HCEC 1CT (cell line): ENCODE measurements at regions not wholly inside any gene's neighbourhood (a gene's known extent, or its start where the extent isn't known, plus 50 kb on each side); places are given as distances from the start of the nearest gene placed in this dataset.
A peak's percentile ranks its signal among the peaks of the same experiment; 100 is the strongest.

Experiments
- DNase-seq: peaks from one replicate; pipeline ENCODE4 v3.0.0-alpha.2; 2017

DNA sequence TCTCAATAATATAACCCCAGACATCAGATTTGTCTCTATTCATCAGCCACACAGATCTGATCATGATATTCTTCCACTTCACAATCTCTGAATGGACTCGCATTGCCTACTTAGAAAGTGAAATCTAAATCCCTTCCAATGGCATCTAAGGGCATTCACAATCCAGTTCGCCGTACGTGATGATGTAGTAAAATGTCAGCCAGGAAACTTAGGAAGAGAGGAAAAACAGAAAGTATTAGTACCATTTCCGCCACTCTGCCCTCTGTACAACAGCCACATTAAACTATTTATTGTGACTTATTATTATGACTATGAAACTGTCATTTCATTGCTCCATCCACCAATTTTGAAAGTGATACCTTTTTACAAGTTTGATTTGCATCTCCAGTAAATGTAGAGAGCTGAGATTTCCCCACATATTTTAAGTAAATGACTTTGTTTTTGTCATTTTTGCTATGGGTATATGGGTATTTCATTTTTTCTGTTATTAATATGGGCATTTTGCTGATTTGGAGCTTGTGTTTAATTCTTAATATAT lies 69.4 kb upstream of the SMIM36 start:
- DNase-seq = no peak

DNA sequence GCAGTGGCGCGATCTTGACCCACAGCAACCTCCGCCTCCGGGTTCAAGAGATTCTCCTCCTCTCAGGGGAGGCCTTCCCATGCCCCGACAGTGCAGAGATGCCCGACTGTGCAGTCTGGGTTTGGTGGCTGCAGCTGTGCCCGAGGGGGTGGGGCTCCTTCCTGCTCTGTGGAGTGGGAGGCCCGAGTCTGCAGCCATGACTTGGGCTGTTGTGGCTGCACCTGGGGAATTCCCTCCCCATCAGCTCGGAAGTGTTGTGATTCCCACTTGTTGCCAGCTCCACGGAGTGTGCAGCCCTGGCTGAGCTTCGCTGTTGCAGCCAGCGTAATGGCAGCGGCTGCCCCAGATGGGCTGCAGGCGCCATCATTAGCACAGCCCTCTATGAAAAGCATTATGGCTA lies 66.4 kb upstream of the SMIM36 start:
- no peak for DNase-seq

DNA sequence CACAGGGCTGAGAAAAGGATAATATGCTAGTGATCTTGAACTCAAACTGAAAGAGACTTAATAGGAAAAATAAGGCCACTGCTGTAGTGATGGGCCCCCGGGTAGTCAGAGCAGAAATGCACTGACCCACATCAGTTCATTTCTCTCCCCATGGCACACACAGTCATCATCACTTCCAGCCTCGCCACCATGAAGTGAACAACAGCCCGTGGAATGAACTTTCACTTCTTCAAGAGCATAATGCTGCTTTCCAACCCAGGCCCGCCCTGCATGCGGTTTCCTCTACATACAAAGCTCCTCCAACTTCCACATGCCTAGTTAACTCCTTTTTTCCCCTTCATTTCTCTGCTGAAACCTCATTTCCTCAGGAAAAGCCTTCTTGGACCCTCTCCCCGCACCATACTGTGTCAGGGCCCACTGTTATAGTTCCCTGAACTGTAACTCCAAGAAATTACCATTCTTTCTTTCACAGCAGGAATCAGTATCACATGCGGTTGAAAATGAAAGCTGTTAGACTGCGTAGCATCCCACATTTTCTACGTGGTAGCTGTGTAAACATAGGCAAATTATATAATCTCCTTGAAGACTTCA lies 65.8 kb upstream of the SMIM36 start:
- peak; percentile 69 for DNase-seq

DNA sequence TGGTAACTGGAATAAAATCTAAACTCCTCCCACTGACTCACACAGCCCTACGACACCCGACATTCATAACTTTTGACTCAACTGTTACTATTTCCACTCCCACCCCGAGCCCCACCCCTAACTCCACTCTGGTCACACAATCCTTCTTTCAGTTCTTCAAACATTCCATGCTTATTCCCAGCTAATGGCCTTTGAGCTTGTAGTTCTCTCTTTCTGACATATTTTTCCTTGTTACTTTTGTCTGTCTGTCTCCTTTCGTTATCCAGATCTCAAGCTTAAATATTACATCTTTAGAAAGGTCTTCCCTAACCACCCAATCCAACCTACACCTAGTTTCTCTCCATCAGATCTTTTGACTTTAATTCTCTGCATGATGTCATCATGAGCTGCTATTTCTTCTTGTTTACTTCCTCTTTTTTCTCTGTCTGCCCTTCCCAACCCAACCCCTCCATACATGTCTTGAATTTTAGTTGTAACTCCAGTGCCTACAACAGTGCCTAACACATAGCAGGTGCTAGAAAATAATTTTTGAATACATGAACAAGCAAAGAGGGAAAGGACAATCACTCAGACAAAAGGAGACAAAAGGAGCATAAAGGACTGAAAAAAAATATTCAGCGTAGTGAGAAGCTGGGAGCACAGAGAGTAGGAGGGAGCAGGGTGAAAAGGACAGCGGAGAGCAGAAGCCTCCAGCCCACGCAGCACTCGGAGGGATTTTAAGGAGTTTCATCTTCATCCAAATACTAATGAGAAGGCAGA lies 65.2 kb upstream of the SMIM36 start:
- peak; percentile 85 for DNase-seq

DNA sequence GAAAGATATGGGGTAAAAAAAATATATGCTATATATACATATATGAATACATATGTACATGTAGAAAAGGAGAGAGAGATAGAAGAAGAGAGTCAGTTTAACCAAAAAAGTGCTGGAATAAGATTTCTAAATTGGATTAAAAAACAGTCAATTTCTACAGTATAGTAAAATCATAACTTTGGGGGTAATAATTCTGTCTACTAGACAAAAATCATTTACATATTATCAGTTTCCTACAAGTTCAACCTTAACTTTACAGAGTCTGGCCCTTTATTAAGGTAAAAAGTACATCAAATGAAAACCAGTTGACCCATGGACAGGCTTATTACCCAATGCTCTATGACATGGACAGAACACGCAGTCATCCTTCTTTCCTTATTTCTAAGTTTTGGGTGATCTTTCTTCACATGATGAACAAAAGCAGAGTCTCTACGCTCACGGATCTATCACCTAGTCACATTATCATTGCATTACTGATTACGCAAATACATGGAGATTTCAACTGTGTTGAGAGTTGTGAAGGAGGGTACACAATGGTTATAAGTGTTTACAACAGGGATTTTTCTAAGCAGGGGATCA lies 63.9 kb upstream of the SMIM36 start:
- no peak for DNase-seq

DNA sequence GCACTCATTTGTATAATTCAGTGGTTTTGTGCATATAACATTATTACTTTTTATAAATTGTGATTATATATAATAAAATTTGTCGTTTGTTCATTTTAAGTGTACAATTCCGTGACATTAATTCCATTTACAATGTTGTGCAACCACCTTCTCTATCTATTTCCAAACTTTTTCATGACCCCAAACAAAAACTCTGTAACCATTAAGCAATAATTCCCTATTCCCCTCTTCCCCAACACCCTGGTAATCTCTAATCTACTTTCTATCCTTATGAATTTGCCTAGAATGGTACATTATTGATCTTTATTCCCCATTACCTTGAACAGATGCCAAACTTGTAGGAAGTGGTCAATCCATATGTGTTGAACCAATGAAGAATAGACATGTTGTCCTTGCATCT lies 61.3 kb upstream of the SMIM36 start:
- no peak for DNase-seq

DNA sequence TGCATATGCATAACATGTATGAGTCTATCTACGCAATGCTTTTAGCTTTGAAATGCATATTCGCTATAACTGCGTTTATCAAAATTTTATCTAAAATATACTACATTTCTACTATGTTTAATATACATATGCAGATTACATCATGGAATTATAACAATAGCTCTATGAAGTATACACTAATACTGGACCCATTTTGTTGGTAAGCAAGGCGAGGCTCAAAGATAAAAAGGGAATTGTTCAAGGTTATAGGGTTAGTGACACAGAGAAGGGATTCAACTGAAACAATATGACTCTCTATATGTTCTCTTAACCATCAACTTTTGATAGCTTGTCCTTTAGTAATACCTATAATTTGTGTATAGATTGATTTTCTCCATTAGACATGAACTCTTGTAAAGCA lies 60.9 kb upstream of the SMIM36 start:
- no peak for DNase-seq

DNA sequence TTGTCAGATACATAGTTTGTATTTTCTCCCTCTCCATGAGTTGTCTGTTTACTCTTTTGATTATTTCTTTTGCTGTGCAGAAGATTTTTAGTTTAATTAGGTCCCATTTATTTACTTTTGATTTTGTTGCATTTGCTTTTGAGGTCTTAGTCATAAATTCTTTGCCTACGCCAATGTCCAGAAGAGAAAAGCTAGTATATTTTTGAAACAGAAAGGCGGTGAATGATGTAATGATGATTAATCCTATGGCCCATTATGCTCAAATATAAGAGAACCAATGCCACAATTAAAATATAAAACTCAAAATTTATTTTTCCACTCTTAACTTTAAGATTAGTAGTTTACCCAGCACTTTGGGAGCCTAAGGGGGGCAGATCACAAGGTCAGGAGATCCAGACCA lies 59.8 kb upstream of the SMIM36 start:
- DNase-seq = peak; percentile 4

DNA sequence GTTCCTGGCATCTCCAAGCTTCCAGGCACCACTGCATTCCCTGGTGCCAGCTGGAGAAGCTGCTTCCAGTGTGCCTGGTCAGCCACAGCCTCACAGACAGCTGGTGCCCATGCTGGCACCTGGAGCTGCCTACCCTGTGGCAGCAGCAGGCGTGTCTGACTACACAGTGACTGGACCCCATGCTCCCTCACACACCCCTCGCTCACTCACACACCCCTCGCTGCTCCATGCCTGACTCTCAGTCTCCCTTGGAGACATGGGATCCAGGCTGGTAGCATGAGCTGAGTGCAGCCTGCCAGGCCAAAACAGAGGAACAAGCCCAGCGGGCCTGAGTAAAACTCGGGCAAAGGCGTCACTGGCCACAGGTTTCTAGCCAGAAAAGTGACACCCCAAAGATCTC lies 59.1 kb upstream of the SMIM36 start:
- no peak for DNase-seq

DNA sequence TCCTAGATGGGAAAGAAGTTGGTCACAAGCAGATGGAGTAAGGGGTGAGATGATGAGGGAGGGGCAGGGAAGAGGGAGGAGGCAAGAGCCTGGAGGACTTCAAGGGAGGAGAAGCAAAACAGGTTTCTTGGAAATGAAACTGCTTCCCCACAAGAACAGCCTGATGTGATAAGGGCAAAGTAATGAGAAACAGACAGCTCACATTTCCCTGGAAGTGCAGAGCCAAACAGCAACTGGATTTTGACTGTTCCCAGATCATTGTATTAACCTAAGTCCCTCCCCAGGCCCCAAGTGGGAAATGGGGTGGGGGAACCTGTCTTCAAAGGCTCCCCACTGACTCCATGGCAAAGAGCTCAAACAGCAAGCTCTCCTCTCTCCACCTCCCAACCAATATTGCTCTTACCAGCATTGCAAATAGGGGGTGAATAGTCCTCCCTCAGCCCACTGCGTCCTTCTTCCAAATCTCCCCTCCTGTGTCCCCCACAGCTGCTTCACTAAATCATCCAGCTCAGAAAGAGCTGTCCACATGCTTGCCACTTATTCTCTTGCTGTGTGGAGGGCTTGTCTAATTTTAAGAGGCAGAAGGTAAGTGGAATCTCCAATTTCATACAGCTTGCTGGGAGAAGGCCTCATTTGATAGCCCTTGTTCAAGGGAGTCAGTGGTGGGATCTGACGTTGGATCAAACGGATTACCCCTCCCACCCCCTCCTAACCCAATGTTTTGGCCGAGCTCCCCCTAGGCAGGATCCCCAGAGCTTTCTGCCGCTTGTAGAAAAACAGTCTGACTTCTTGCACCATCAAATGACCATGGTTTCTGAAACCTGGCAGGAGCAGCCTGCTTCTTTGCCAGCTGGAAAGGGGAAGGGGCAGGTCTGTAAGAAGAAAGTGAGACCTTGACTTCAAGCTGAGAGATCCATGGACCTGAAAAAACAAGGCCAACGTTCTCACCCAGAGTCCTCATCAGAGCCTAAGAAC lies 56.3 kb upstream of the SMIM36 start:
- no peak for DNase-seq

DNA sequence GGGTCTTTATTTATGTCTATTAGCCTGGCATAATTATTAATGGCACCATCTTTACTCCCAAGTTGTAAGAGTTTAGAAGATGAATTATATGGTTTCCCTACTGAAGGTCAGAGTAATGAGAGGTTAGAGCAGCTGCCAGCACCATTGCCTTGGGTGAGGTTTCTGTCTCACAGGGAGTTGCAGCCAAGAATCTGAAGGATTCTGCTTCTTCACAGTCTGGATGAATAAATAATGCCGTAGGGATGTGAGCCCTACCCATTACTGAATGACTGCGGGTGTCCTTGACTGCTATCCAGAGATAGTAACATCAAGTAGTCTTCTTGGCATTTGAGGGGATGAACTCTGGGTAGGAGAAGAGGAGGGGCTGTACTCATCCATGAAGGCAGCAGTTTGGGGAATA lies 52.8 kb upstream of the SMIM36 start:
- DNase-seq = no peak

DNA sequence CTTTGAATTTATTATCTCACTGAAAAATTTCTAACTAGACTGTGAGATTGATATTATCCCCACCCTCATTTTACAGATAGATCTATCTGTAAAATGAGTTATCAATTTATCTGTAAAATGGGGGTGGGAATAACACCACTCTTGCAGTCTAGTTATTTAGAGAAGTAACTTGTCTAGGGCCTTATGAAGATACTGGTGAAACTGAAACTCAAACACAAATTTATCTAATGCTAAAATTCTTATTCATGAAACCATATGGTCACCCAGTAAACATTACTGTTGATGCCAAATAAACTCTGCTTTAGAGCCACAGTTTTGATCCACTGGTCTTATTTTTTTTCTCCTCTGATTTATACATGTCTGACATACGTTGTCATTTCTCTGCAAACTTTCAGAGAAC lies 52.1 kb upstream of the SMIM36 start:
- no peak for DNase-seq

DNA sequence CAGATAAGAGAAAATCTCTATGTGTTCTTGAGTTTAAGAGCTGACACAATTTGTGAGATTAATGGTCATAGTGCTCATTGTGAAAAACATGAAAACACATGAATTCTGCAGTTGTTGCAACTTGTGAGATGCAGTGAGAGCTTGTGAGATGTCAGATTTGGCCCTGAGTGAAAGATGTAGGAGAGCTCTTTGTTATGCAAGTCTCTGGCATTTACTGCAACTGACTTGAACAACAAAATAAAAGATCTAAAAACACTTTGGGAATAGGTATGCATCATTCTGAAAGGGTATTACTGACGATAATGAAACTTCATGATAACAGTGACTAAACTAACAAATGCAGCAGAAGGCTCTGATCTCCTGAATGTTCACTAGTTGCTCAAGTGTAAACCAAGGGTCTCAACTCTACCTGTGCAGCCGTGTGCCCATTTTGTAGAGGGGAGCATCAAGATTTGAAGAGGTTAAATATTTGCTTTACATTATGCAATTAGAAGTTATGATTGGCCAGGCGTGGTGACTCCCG lies 50.8 kb upstream of the SMIM36 start:
- no peak for DNase-seq

DNA sequence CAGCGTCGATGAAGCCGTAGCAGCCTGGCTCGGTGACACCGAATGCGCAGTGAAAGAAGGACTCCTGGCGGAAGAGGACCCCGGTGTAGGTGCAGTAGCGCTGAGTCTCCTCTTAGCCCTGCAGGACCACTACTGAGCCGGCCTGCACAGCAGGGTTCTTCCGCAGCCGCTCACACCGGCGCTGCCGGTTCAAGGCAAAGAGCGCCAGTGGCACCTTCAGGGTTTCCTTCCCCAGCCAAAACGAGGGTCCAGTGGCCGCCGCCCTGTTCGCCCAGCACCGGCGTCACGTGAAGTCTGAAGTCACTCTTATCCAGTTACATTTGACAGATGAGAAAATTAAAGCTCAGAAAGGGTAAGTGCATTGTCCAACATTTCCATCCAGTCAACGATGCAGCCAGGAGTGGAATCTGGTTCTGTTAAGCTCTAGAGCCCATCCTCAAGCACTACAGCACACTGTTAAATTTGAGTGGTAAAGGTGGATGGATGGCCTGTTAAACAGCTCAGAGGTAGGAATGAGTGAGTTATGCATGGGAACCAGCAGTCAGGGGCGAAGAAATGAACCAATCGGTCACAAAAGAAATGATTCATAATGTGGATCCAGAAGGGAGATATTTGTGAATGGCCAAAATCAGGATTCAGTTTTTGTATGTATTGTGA lies 50.2 kb upstream of the SMIM36 start:
- no peak for DNase-seq
